Vagina (tissue), 2 donors: ENCODE measurements at regions not wholly inside any gene's neighbourhood (a gene's known extent, or its start where the extent isn't known, plus 50 kb on each side); places are given as distances from the start of the nearest gene placed in this dataset.

Source experiments
- DNase-seq, 2 donors: peaks; one replicate each; pipeline ENCODE4 v3.0.0-alpha.2; 2017; ENCODE audit errors: extremely low spot score in 2 of 2
- H3K27ac ChIP-seq: fragments of 200-600 bp; sonication (generic); one replicate; pipeline ENCODE4 v1.5.1; 2019
- H3K27me3 ChIP-seq: fragments of 200-600 bp; sonication (generic); one replicate; pipeline ENCODE4 v1.5.1; 2019
- H3K36me3 ChIP-seq, 2 donors: fragments of 200-600 bp; sonication (generic); one replicate each; pipeline ENCODE4 v1.5.1; 2017 to 2019
- H3K4me1 ChIP-seq: fragments of 200-600 bp; sonication (generic); one replicate; pipeline ENCODE4 v1.5.1; 2019
- H3K4me3 ChIP-seq, 2 donors: fragments of 200-600 bp; sonication (generic); 1 replicate in 1 of 2; 2 replicates in 1 of 2; pipeline ENCODE4 v1.5.1; 2016 to 2019
- H3K9me3 ChIP-seq: fragments of 200-600 bp; sonication (generic); one replicate; pipeline ENCODE4 v1.5.1; 2019
- POLR2A ChIP-seq, 2 donors: fragments of 450-650 bp; IDR thresholded peaks; one replicate each; pipeline ENCODE4 v1.6.1; 2017; ENCODE audit warnings: antibody characterized with exemption in 2 of 2, mild to moderate bottlenecking in 2 of 2, moderate library complexity in 2 of 2
- POLR2AphosphoS5 ChIP-seq, 2 donors: sonication (generic); formaldehyde crosslinking; IDR thresholded peaks; one replicate each; pipeline ENCODE4 v1.9.0; 2017; ENCODE audit warnings: antibody characterized with exemption in 2 of 2, mild to moderate bottlenecking in 2 of 2, low read depth in 1 of 2; ENCODE audit not compliant: insufficient read depth in 1 of 2
- intact Hi-C: fragments of 100-400 bp; cut with DNase I; formaldehyde crosslinking; loops from one replicate; pipeline ENCODE4 v1.15.1; 2023
- TF ChIP-seq, protein P1 (sequence below), 3 experiments: fragments of 450-650 bp in 2 of 3; fragments of 200-600 bp in 1 of 3; sonication (generic) in 1 of 3; IDR thresholded peaks; one replicate each; pipeline ENCODE4 v1.5.1; 2017 to 2019; ENCODE audit warnings: antibody characterized with exemption in 3 of 3, mild to moderate bottlenecking in 2 of 3, moderate library complexity in 2 of 3

DNA sequence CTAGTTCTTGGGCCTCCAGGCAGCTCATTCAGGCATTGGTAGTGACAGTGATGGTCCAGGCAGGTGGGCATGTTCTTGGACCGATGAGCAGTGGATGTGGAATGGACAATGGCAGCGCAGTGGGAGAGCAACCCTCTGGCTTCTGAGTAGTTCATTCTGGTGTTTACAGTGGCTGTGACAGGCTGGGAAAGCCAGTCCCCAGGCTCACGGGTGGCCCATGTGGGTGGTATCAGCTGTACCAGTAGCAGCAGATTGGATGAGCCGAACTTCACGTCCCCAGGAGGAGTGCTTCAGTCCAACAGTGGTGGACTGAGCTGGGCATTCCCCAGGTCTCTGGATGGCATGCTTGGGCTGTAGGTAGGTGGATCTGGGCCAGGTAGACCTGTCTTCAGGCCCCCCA, 515.6 kb upstream of the ACO1 start:
- TF ChIP-seq, protein P1, sequence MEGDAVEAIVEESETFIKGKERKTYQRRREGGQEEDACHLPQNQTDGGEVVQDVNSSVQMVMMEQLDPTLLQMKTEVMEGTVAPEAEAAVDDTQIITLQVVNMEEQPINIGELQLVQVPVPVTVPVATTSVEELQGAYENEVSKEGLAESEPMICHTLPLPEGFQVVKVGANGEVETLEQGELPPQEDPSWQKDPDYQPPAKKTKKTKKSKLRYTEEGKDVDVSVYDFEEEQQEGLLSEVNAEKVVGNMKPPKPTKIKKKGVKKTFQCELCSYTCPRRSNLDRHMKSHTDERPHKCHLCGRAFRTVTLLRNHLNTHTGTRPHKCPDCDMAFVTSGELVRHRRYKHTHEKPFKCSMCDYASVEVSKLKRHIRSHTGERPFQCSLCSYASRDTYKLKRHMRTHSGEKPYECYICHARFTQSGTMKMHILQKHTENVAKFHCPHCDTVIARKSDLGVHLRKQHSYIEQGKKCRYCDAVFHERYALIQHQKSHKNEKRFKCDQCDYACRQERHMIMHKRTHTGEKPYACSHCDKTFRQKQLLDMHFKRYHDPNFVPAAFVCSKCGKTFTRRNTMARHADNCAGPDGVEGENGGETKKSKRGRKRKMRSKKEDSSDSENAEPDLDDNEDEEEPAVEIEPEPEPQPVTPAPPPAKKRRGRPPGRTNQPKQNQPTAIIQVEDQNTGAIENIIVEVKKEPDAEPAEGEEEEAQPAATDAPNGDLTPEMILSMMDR (IDR thresholded peaks at IDR 0.05) = no peak
- TF ChIP-seq POLR2AphosphoS5 (IDR thresholded peaks at IDR 0.05; ENCODE audit: insufficient read depth in 1 of 2, low read depth in 1 of 2) (no peak), POLR2A (IDR thresholded peaks at IDR 0.05) (no peak)
- intact Hi-C loops = no loop called here
- H3K27me3 ChIP-seq = no peaks in the 10 kb centered on the region
- no peak overlapping the region for H3K4me3 ChIP-seq
- H3K9me3 ChIP-seq = no peaks in the 10 kb centered on the region
- DNase-seq = no peak
- no peaks in the 10 kb centered on the region for H3K36me3 ChIP-seq
- H3K4me1 ChIP-seq = no peaks in the 10 kb centered on the region
- H3K27ac ChIP-seq = no peak overlapping the region

DNA sequence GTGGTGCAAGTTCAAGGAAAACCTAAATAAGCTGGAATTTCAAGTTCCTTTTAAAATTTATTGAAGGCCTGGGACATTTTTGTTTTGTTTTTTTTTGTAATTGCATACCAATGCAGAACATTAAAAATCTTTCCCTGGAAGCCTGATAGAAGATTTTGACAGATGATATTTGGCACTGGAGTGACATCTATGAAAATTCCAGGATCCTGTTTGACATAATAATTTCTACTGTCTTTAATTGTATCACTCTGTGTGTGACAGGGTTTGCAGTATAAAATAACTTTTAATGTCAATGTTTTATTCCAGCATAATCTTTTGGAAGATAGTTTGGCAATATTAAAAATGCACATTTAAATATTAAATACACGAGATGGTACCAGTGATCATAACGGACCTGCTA, 514.2 kb upstream of the ACO1 start:
- Histone ChIP-seq H3K4me1 (no peaks in the 10 kb centered on the region), H3K27ac (no peak overlapping the region), H3K9me3 (no peaks in the 10 kb centered on the region), H3K4me3 (no peak overlapping the region), H3K36me3 (no peaks in the 10 kb centered on the region), H3K27me3 (no peaks in the 10 kb centered on the region)
- DNase-seq = no peak
- TF ChIP-seq, protein P1 (IDR thresholded peaks at IDR 0.05) = no peak
- TF ChIP-seq POLR2A (IDR thresholded peaks at IDR 0.05) = no peak
- no peak for TF ChIP-seq POLR2AphosphoS5 (IDR thresholded peaks at IDR 0.05; ENCODE audit: insufficient read depth in 1 of 2, low read depth in 1 of 2)
- intact Hi-C loops = no loop called here

DNA sequence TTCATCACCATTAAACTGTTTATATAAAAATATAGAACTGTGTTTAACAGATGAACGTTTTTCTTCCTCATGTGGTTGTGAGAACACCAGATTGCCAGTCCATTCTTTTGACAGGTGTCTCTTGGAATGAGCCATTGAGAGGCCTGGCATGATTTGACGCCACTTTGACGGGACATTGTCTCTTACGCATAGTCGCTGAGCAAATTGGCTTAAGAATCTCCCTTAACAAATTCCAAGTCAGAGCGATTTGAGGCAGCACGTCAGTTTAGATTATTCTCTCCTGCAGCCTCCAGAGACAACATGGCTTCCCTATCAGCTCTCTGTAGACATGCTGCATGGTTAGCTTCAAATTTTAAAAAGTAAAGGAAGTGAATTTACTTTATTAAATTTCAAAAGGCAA, 510.7 kb upstream of the ACO1 start:
- Histone ChIP-seq H3K36me3 (no peaks in the 10 kb centered on the region), H3K4me3 (no peak overlapping the region), H3K4me1 (no peaks in the 10 kb centered on the region), H3K9me3 (no peaks in the 10 kb centered on the region), H3K27ac (no peak overlapping the region), H3K27me3 (no peaks in the 10 kb centered on the region)
- no peak for DNase-seq
- intact Hi-C loops = no loop called here
- no peak for TF ChIP-seq POLR2AphosphoS5 (IDR thresholded peaks at IDR 0.05; ENCODE audit: insufficient read depth in 1 of 2, low read depth in 1 of 2)
- TF ChIP-seq POLR2A (IDR thresholded peaks at IDR 0.05) = no peak
- TF ChIP-seq, protein P1 (IDR thresholded peaks at IDR 0.05) = no peak

DNA sequence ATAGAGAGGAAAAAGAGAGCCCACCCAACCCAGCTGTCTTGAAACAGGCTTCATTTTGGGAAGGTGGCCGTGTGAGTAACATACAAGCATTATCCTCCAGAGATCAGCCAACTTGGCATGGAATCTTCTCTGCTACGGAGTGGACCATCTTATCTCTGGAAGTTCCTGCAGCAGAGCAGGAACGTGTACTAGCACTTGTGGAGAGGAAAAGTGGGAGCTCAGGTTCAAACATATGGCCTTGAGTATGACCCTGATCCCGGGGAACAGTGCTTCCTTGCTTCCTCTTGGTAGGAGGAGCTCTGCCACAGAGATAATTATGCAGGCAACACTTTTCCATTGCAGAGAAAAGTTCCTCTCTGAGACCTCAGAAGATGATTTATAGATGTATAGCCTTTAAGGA, 490.4 kb upstream of the ACO1 start:
- TF ChIP-seq POLR2A (IDR thresholded peaks at IDR 0.05) = no peak
- TF ChIP-seq, protein P1 (IDR thresholded peaks at IDR 0.05) = no peak
- Histone ChIP-seq H3K4me1 (no peaks in the 10 kb centered on the region), H3K9me3 (no peaks in the 10 kb centered on the region), H3K27ac (no peak overlapping the region), H3K36me3 (no peaks in the 10 kb centered on the region), H3K4me3 (no peak overlapping the region), H3K27me3 (no peaks in the 10 kb centered on the region)
- DNase-seq = no peak
- intact Hi-C loops = no loop called here

DNA sequence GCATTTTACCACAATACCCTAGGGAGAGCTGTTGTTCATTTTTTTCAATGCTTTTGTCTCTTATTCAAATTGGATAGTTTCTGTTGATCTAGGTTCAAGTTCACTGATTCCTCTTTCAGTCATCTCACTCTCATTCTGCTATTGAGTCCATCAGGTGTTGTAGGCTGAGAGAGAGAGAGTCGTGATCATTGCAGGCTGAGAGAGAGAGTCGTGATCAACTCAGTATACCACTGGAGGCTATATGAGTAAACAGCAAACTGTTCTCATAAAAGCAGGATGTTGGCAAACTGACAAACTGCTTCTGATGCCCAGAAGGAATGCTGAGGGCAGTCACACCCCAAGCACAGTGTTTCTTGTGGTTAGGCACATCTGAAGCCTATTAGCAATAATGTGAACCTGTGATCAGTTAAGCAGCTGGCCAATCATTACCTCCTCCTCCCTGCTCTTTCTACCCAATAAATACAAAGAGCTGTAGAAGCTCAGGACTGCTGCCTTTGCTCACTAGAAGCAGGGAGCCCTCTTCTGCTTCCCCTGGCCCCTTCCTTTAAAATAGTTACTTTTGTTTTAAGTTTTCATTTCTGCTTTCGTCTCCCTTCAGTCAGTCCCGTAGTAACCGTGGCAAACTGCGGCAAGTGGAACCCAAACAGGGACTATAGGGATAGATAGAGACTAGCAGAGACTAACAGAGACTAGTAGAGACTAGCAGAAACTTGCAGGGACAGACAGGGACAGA, 476.1 kb upstream of the ACO1 start:
- Histone ChIP-seq H3K27me3 (no peaks in the 10 kb centered on the region), H3K9me3 (no peaks in the 10 kb centered on the region), H3K36me3 (no peaks in the 10 kb centered on the region), H3K4me3 (no peak overlapping the region), H3K27ac (no peak overlapping the region), H3K4me1 (no peaks in the 10 kb centered on the region)
- no peak for DNase-seq
- intact Hi-C loops = no loop called here
- no peak for TF ChIP-seq POLR2AphosphoS5 (IDR thresholded peaks at IDR 0.05; ENCODE audit: insufficient read depth in 1 of 2, low read depth in 1 of 2)
